T-cell (primary cell): ENCODE measurements at regions not wholly inside any gene's neighbourhood (a gene's known extent, or its start where the extent isn't known, plus 50 kb on each side); places are given as distances from the start of the nearest gene placed in this dataset.

Source experiments
- ATAC-seq, 4 experiments: fragments of 200-7000 bp in 3 of 4; fragments of 150-1000 bp in 1 of 4; cut with Tn5 transposase; replicated peaks in 1 of 4; 1 replicate in 3 of 4; 2 replicates in 1 of 4; pipeline ENCODE4 v1.10.0; 2021; ENCODE audit warnings: moderate library complexity in 3 of 4, mild to moderate bottlenecking in 2 of 4, moderate number of reproducible peaks in 1 of 4
- CTCF ChIA-PET, 2 donors: fragments of 300-600 bp; sonication (Branson Sonifier 250); formaldehyde crosslinking; loops; one replicate each; lab custom pipeline; 2022; ENCODE audit warnings: antibody characterized with exemption in 2 of 2; lab: Charles Lee
- POLR2A ChIA-PET, 2 donors: fragments of 300-600 bp; sonication (Branson Sonifier 250); formaldehyde crosslinking; loops; one replicate each; lab custom pipeline; 2022; ENCODE audit warnings: antibody characterized with exemption in 2 of 2; lab: Charles Lee
- DNase-seq, 35 experiments: peaks; one replicate each; pipeline versions ENCODE4 v3.0.0 to v3.0.0-alpha.2; 2013 to 2023
- H3K27ac ChIP-seq: one replicate; pipeline ENCODE4 v1.5.1; 2013; ENCODE audit warnings: low read length
- H3K27me3 ChIP-seq, 2 experiments: replicated peaks in 1 of 2; 1 replicate in 1 of 2; 2 replicates in 1 of 2; pipeline versions ENCODE4 v1.6.1 to v1.7.0; 2013; ENCODE audit warnings: low read length in 1 of 2, mixed read lengths in 1 of 2; ENCODE audit not compliant: control insufficient read depth in 2 of 2, insufficient read depth in 2 of 2; ENCODE audit errors: extremely low read depth in 1 of 2
- H3K36me3 ChIP-seq, 2 donors: 1 replicate in 1 of 2; 2 replicates in 1 of 2; pipeline versions ENCODE4 v1.6.1 to v1.7.0; 2013; ENCODE audit warnings: low read length in 1 of 2; ENCODE audit not compliant: control insufficient read depth in 2 of 2, insufficient read depth in 1 of 2; ENCODE audit errors: extremely low read depth in 1 of 2
- H3K4me1 ChIP-seq, 2 experiments: 1 replicate in 1 of 2; 2 replicates in 1 of 2; pipeline versions ENCODE4 v1.6.1 to v1.7.0; 2013; ENCODE audit warnings: low read length in 2 of 2, mixed read lengths in 1 of 2; ENCODE audit not compliant: insufficient read depth in 2 of 2, control insufficient read depth in 1 of 2; ENCODE audit errors: extremely low read depth in 1 of 2
- H3K4me3 ChIP-seq, 2 donors: 1 replicate in 1 of 2; 2 replicates in 1 of 2; pipeline versions ENCODE4 v1.5.1 to v1.7.0; 2013; ENCODE audit warnings: mild to moderate bottlenecking in 2 of 2, low read length in 1 of 2, moderate library complexity in 1 of 2; ENCODE audit not compliant: control insufficient read depth in 1 of 2; ENCODE audit errors: extremely low read depth in 1 of 2
- H3K9me3 ChIP-seq: 2 replicates; pipeline ENCODE4 v1.7.0; 2013
- H3K27ac Mint-ChIP-seq, 2 donors: one replicate each; pipeline ENCODE4 v1.8.0; 2020 to 2021; ENCODE audit warnings: mild to moderate bottlenecking in 2 of 2, mixed read lengths in 2 of 2
- H3K27me3 Mint-ChIP-seq, 2 donors: one replicate each; pipeline ENCODE4 v1.8.0; 2021 to 2022; ENCODE audit warnings: mixed read lengths in 2 of 2
- H3K36me3 Mint-ChIP-seq: one replicate; pipeline ENCODE4 v1.8.0; 2021; ENCODE audit warnings: mixed read lengths
- H3K4me1 Mint-ChIP-seq, 3 donors: one replicate each; pipeline ENCODE4 v1.8.0; 2020 to 2022; ENCODE audit warnings: mixed read lengths in 3 of 3, mild to moderate bottlenecking in 1 of 3
- H3K4me3 Mint-ChIP-seq, 3 donors: one replicate each; pipeline ENCODE4 v1.8.0; 2020 to 2022; ENCODE audit warnings: mild to moderate bottlenecking in 3 of 3, mixed read lengths in 3 of 3, moderate library complexity in 3 of 3
- H3K9me3 Mint-ChIP-seq, 3 donors: one replicate each; pipeline ENCODE4 v1.8.0; 2020 to 2022; ENCODE audit warnings: mixed read lengths in 3 of 3
- WGBS: methylation state at CpG from one replicate; pipeline ENCODE4 v1.1.5; 2013; ENCODE audit warnings: missing lambda C conversion rate; ENCODE audit not compliant: insufficient coverage; 5-methylcytosine and 5-hydroxymethylcytosine counted together

DNA sequence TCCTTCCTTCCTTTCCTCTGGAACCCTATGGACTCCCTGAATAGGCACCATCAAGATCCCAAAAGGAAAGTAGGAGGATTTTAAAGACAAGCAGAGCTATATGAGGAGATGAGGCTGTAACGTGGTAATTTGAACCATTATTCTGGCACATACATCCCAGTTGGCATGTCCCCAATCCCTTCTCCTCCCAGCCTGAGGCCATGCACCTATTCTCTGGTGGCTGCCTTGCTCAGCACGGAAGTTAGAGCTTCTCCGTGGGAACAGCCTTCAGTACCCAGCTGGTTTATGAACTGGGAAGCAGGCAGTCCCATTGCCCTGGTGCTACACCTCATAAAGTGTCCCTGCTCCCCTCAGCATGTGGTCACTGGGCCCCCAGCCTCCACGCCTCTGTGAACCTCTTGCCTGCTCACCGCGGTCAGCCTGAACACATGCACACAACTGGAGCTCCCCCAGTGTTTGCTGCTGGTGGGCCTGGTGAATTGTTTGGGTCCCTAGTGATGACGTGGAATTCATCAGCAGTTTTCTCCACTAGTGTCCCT is 139.9 kb upstream of the PLET1 start:
- H3K27ac ChIP-seq = no peak overlapping the region
- Mint-ChIP-seq H3K27me3 (peaks cover 0 to 1% of the 10 kb centered on the region in 2 donors), H3K9me3 (no peaks in the 10 kb centered on the region), H3K4me3 (no peak overlapping the region), H3K4me1 (no peaks in the 10 kb centered on the region), H3K36me3 (no peaks in the 10 kb centered on the region), H3K27ac (no peak overlapping the region)
- peaks cover 0 to 5% of the 10 kb centered on the region in 2 experiments for H3K27me3 ChIP-seq
- H3K4me1 ChIP-seq = peaks cover 0 to 5% of the 10 kb centered on the region in 2 experiments
- H3K9me3 ChIP-seq = no peaks in the 10 kb centered on the region
- WGBS = 81% methylated on average over 3 of the region's 7 CpGs
- DNase-seq (no peak), ATAC-seq (no peak)
- H3K36me3 ChIP-seq = no peaks in the 10 kb centered on the region
- no peak overlapping the region for H3K4me3 ChIP-seq
- CTCF ChIA-PET = interaction anchor here in 1 of 2 donors (0.6 kb wide), 1 partner anchor 120 kb away, joined by 3 read pairs; no protein-coding TSS in a partner anchor
- POLR2A ChIA-PET = no interaction called here

DNA sequence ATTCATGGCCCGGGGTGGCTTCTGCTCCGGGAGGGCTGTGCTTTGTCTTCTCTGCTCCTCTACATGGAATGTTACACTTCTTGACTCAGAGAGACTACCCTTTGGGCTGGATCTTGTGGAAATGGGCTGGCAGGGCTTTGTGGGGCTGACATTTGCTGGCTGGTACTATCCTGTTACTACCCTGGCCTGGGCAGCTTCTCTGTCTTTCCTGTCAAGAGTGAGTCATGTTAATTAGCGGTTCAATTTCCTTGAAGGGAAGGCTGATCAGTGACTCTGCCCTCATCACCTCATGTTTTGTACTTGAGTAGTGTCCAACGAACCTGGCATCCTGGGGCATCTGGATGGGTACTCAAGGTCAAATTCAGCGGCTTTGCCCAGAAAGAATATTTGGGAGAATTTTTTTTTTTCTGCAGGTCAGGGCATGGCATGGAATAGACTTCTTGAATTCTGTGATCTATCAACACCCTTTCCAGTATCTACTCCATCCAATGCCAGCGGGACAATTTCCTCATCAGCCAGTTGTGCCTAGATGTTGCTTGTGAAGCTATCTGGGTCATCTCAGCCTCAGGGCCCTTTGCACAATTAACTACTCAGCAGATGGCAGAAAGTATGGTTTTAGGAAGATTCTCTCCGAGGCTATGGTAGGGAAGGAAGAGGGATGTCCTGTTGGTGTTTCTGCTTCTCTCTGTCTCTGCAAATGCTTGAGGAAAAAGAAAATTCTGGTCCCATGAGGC is 140.5 kb upstream of the PLET1 start:
- H3K4me1 ChIP-seq = peaks cover 0 to 5% of the 10 kb centered on the region in 2 experiments
- peaks cover 0 to 1% of the 10 kb centered on the region in 2 donors for H3K27me3 Mint-ChIP-seq
- no peak overlapping the region for H3K4me3 Mint-ChIP-seq

DNA sequence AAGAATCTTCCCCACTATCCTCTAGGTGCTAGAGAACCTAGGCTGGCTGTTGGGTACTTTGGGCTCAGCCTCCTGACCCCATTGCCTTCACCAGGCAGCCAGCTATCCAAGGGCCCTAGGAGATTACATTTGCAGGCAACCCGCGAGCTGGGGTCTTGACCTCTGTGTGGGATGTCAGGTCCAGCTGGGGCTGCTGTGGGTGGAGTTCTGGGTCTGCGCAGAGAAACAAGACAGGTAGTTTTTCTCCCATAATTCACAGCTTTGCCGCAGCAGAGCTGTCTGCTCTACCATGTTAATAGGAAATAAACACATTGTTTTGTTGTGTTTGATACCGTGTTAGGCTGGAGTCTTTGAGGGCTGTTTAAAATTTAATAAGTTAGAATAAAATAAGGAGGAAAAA is 142.8 kb upstream of the PLET1 start:
- Mint-ChIP-seq H3K27me3 (peaks cover 0 to under 1% of the 10 kb centered on the region in 2 donors), H3K4me3 (no peak overlapping the region), H3K27ac (no peak overlapping the region), H3K9me3 (no peaks in the 10 kb centered on the region), H3K4me1 (no peaks in the 10 kb centered on the region), H3K36me3 (no peaks in the 10 kb centered on the region)
- no peak for DNase-seq
- Histone ChIP-seq H3K36me3 (no peaks in the 10 kb centered on the region), H3K9me3 (no peaks in the 10 kb centered on the region), H3K27ac (no peak overlapping the region), H3K4me3 (no peak overlapping the region), H3K4me1 (peaks cover 0 to 5% of the 10 kb centered on the region in 2 experiments), H3K27me3 (peaks cover 0 to 5% of the 10 kb centered on the region in 2 experiments)
- CTCF ChIA-PET = no interaction called here
- POLR2A ChIA-PET = no interaction called here
- no peak for ATAC-seq
- 100% methylated on average over 1 of the region's 5 CpGs for WGBS

More for the DNA sequence above, 140.5 kb upstream of the PLET1 start:
- Mint-ChIP-seq H3K27ac (no peak overlapping the region), H3K36me3 (no peaks in the 10 kb centered on the region), H3K9me3 (no peaks in the 10 kb centered on the region), H3K4me1 (no peaks in the 10 kb centered on the region)
- Histone ChIP-seq H3K36me3 (no peaks in the 10 kb centered on the region), H3K9me3 (no peaks in the 10 kb centered on the region), H3K27ac (no peak overlapping the region), H3K4me3 (no peak overlapping the region), H3K27me3 (peaks cover 0 to 5% of the 10 kb centered on the region in 2 experiments)
- ChIA-PET POLR2A (no interaction called here), CTCF (interaction anchor here (0.6 to 0.7 kb wide), 2 partner anchors 120 to 138 kb away, joined by 3 read pairs; no protein-coding TSS in a partner anchor)
- DNase-seq = no peak
- no peak for ATAC-seq
- 80% methylated on average over 1 of the region's 7 CpGs for WGBS

DNA sequence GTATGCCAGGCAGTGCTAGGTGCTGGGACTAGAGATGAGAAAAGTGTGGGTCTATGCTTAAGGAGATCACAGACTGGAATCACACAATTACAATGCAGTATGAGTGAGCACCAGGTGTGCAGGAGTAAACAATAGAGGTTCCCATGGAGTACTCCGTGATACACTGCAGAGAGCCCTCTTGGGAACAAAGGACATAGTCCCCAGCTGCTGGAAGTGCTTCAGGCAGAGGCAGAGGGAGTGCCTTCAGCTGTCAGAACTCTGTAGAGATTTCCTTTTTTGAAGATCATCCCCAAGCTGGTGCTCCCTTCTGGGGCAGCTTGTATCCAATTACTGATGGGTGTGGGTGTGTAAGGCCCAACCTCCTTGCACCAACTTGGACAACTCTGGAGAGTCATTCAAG is 143.5 kb upstream of the PLET1 start:
- POLR2A ChIA-PET = no interaction called here
- CTCF ChIA-PET = no interaction called here
- peaks cover 0 to 5% of the 10 kb centered on the region in 2 experiments for H3K27me3 ChIP-seq
- no peaks in the 10 kb centered on the region for H3K36me3 Mint-ChIP-seq
- no peaks in the 10 kb centered on the region for H3K9me3 Mint-ChIP-seq
- no peak overlapping the region for H3K4me3 ChIP-seq
- H3K4me1 ChIP-seq = peaks cover 0 to 5% of the 10 kb centered on the region in 2 experiments
- H3K36me3 ChIP-seq = no peaks in the 10 kb centered on the region
- WGBS = 53% methylated on average over 1 of the region's 1 CpG
- H3K27ac ChIP-seq = no peak overlapping the region
- H3K27ac Mint-ChIP-seq = no peak overlapping the region
- no peaks in the 10 kb centered on the region for H3K9me3 ChIP-seq
- DNase-seq = no peak
- no peak overlapping the region for H3K4me3 Mint-ChIP-seq
- H3K4me1 Mint-ChIP-seq = no peaks in the 10 kb centered on the region
- peaks cover 0 to 4% of the 10 kb centered on the region in 2 donors for H3K27me3 Mint-ChIP-seq
- no peak for ATAC-seq

DNA sequence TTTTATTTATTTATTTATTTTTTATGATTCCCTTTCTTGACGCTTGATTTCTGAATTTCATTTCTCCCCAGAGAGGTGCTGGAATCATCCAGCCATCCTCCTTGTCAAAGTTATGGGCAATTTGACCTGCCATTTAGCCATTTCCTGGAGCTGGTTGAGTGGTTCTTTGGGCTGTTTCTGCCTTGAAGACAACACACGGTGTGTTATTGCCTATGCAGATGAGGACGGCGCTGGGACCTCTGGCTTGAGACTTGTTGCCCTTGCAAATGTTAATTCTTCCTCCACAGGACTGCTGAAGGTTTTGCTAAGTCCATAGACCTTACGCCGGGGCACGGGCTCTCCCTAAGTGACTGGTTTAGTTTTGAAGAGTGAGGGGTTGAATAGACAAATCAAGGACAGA is 147.9 kb upstream of the PLET1 start:
- Histone ChIP-seq H3K27ac (no peak overlapping the region), H3K36me3 (no peaks in the 10 kb centered on the region), H3K4me3 (no peak overlapping the region)

DNA sequence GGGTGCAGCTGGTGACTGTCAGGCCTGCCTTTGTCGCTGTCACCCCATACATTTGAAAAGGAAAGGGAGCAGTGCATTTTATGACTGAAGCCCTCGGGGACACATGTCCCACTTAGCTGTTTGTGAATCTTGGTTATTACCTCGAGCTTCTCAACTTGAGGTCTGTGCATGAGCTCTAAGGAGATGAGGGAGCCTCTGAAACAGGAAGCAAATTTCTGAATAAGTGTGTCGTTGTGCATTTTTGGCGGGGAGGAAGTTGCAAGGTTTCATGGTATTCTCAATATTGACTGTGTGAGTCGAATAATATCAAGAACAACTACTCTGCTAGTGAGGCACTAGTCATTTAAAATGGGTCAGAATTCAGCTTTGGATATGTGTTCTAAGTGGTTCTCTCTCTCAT is 149.7 kb upstream of the PLET1 start:
- POLR2A ChIA-PET = no interaction called here
- H3K27me3 Mint-ChIP-seq = peaks cover 0 to 12% of the 10 kb centered on the region in 2 donors
- Histone ChIP-seq H3K4me3 (no peak overlapping the region), H3K27me3 (no peaks in the 10 kb centered on the region), H3K36me3 (no peaks in the 10 kb centered on the region), H3K9me3 (no peaks in the 10 kb centered on the region), H3K27ac (no peak overlapping the region), H3K4me1 (peaks cover 0 to 2% of the 10 kb centered on the region in 2 experiments)
- ATAC-seq = no peak
- peaks cover 4 to 9% (median 7%) of the 10 kb centered on the region in 3 donors for H3K4me1 Mint-ChIP-seq
- H3K4me3 Mint-ChIP-seq = no peak overlapping the region
- H3K36me3 Mint-ChIP-seq = no peaks in the 10 kb centered on the region
- no peak for DNase-seq
- peaks cover 10 to 26% (median 13%) of the 10 kb centered on the region in 3 donors for H3K9me3 Mint-ChIP-seq
- WGBS = 47% methylated on average over 4 of the region's 6 CpGs
- CTCF ChIA-PET = no interaction called here
- H3K27ac Mint-ChIP-seq = no peak overlapping the region

More for the DNA sequence above, 147.9 kb upstream of the PLET1 start:
- Histone ChIP-seq H3K9me3 (no peaks in the 10 kb centered on the region), H3K27me3 (no peaks in the 10 kb centered on the region), H3K4me1 (peaks cover 0 to 2% of the 10 kb centered on the region in 2 experiments)
- ChIA-PET CTCF (no interaction called here), POLR2A (no interaction called here)
- no peaks in the 10 kb centered on the region for H3K36me3 Mint-ChIP-seq
- H3K4me3 Mint-ChIP-seq = no peak overlapping the region
- WGBS = 57% methylated on average over 3 of the region's 7 CpGs
- no peak for DNase-seq
- no peak overlapping the region for H3K27ac Mint-ChIP-seq
- H3K27me3 Mint-ChIP-seq = peaks cover 0 to 7% of the 10 kb centered on the region in 2 donors
- no peak for ATAC-seq
- H3K4me1 Mint-ChIP-seq = peaks cover 4 to 9% (median 7%) of the 10 kb centered on the region in 3 donors
- peaks cover 2 to 10% (median 9%) of the 10 kb centered on the region in 3 donors for H3K9me3 Mint-ChIP-seq
